Effector CD4-positive, alpha-beta T cell (primary cell): ENCODE measurements at regions not wholly inside any gene's neighbourhood (a gene's known extent, or its start where the extent isn't known, plus 50 kb on each side); places are given as distances from the start of the nearest gene placed in this dataset.
"Not testable (repeated sequence)": the region's sequence is repeated elsewhere in the genome, so short reads cannot be mapped to it uniquely, and the experiment has no call there.

Experiments
- DNase-seq: peaks from one replicate; pipeline ENCODE4 v3.0.0-alpha.2; 2020

DNA sequence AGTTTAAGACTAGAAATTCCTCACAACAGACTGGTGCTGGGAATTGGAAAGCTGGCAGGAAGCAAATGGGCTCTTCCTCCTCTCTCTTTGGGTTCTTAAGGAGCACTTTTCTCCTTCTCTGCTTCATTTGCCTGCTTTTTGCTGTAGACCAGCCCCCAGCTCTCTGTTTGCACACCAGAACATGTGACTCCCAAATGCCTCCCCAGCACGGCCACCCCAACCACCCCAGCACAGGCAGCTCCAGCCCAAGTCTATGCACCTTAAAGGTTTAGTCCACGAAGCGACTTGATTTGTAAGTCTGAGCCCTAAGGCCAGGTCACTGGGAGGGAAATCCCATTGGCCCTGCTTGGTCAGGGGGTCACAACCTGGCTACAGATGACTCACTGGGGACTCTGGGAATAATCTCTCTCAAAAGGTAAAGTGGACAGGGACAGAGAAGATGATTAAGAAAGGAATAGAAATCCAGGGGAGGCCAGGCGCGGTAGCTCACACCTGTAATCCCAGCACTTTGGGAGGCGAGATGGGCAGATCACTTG, 377.8 kb upstream of the PROK2 start:
- DNase-seq, result no peak

- DNase-seq, result no peak
Measured at GRCh38 chr3:72161881-72162595, 377.1 kb upstream of the PROK2 start.

GRCh38 chr3:72161285-72161684, 376.3 kb upstream of the PROK2 start:
- not testable (repeated sequence) for DNase-seq

DNA sequence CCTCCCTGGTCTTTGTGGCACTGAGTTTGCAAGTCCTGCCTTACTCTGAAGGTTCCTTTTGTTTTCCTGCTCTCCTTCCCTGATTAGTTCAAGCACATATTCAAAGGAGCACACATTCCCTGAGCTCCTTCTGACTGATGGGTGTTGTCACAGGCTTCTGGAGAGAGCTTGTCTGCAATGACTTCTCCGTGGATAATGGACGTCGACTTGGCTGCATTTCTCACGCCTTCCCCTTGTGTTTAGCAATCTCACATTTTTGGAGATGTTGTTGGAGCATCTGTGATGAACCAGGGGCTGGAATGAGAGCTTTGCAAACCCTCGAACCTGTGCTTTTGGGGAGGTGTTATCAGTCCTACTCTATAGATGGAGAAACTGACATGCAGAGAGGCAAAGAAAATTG, 375.4 kb upstream of the PROK2 start:
- DNase-seq, result no peak

DNA sequence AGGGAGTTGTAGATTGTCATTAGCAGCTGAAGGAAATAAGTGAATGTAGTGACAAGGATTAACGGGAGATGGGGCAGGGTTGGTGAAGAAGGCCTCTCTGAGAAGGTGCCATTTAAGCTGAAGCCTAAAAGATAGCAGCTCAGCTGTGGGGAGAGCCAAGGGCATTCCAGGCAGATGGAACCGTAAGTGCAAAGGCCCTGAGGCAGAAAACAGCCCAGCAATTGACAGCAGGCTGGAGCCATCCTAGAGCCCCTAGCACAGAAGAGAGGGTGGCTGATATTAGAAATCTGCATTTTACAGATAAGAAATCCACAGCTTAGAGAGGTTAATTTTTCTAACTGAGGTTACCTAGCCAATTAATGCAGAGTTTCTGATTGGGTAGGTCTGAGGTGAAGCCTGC, 374.5 kb upstream of the PROK2 start:
- DNase-seq, result no peak

DNA sequence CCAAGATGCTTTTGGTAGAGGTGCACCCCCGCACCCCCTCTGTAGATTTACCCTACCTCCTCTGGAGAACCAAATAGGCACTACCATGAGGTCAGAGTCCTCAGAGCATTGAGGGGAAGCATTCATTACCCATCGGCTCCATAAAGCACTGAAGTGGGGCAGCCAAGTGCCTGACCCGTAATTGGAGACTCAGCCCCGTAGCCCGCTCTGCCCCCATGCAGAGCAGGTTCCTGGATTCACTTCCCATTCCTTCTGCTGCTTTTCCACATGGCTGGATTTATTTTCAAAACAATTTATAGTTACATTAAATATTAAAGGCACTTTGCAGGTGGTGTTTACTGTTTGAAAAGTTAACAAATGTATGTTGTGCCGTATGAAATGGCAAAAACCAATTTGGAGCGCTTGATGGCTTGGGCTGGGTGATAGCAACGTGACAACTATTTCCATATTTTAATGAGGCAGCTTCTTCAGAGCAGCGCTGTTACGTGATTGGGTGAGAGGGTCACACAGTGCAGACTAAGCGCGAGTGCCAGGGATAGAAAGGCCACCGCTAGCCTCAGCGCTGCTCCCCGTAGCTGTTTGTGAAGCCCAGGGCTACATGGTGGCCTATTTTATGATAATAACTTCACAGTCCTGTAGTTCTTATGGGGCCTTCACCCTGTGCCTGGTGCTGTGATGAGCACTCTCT, 373.8 kb upstream of the PROK2 start:
- DNase-seq, result no peak

GRCh38 chr3:72157748-72158638, 373.0 kb upstream of the PROK2 start:
- no peak for DNase-seq

GRCh38 chr3:72155391-72156064, 370.6 kb upstream of the PROK2 start:
- DNase-seq, result no peak

- no peak for DNase-seq
Measured at GRCh38 chr3:72154391-72155335, 369.7 kb upstream of the PROK2 start.

DNA sequence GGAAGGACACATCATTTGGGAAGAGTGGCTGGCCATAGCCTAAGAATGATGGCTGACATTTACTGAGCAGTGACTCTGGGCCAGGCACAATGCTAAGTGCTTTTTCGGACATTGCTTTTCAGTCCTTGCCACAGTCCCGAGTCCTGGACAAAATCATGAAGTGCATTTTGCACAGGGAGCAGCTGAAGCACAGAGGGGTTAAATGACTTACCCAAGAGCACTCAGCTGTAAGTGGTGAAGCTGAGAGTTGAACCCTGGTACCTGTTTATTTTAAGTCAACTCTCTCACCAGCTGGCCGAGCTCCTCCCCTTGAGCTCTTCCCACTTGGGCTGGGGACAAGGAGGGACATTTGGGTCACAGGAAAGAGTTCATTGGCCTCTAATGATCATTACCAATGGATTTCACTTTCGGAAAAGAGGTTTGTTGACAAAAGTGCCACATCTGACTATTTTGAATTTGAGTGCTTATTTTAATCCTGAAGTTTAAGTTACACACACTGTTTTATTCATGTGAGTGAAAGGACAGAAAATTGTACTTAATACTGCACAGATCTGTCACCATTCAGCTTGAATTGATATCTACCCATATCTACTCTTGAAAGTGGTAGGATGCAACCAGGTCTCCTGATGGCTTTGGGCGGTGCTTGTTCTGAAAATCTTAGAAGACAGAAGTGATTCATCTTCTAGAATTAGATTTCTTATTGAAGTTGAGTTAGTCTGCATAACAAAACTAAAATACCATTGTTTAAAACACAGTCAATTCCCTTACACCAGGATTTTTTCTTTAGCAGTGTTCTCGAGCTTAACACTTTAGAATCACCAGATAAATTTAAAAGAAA, 368.7 kb upstream of the PROK2 start:
- no peak for DNase-seq

- no peak for DNase-seq
Measured at GRCh38 chr3:72152551-72153476, 367.9 kb upstream of the PROK2 start.

- DNase-seq, result no peak
Measured at GRCh38 chr3:72151465-72152238, 366.7 kb upstream of the PROK2 start.

DNA sequence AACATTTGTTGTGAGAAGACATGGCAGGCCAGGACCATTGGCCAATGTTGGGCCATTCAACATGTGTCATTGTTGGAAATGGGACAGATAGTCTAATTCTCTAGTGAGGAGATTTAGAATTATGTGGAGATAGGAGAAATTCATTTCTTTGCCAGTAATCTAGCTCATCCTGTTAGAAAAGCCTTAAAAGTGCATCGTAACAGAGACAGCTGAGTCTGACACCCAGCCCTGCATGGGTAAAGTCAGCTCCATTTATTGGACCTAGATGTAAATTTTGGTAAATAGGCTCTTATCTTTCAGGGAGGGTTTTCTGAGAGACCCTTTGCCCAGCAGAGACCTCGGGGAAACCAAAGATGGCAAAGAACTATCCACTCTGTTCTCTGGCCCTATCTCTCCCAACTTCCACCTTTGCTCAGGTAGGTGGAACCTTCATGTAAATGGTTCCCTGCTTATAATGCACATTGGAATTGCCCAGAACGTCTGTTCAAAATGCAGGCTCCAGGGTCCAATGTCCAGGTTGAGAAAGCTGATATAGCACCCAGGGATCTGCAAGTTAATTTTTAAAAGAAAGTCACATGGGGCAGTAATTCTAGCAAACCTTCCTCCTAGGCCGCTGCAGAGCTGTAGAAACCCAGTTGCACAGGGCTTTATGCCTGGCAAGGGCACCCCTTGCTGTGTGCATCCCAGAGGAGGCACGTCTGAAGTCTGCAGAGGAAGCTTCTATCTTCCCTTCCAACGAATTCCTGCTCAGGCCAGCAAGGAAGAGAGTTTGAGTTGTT, 365.9 kb upstream of the PROK2 start:
- DNase-seq, result no peak

- no peak for DNase-seq
Measured at GRCh38 chr3:72149645-72150300, 364.8 kb upstream of the PROK2 start.

- DNase-seq, result no peak
Measured at GRCh38 chr3:72147600-72147999, 362.7 kb upstream of the PROK2 start.

DNA sequence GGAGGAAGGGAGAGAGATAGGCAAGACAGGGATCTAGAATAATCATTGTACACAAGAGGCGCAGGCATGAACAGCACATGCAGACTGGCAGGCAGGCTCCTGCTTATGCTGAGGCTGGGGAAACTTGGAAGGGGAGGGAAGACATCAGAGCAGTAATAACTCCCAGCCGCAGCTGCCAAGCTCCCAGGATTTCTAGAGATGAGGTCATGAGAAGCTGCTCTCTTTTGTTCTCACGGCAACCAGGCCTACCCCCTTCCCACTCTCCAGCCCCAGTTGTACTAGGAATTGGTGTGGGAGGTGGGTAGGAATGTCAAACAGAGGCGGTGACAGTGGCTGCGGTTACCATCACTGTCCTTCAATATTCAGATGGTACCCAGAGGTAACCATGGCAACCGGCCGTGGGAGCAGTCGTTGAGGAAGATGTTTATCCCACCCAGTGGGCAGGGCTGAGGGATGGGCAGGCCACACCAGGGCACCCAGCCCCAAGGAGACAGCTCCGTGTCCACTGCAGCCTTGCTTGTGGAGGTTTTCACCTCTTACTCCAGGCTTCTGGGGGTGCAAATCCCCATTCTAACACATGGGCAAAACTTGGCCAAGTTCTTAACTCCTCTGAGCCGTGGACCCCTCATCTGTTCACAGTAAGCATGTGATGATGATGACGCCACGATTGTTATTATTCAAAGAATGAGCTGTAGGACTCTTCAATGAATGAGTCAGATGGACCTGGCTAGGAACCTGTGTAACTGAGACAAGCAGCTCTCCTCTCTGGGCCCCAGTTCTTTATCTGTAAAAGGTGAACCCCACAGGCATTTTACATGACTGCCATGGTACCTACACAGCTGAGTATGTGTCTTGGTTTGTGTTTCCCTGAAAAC, 360.8 kb upstream of the PROK2 start:
- no peak for DNase-seq
